ENCODE measurements at regions not wholly inside any gene's neighbourhood (a gene's known extent, or its start where the extent isn't known, plus 50 kb on each side); places are given as distances from the start of the nearest gene placed in this dataset.

DNA sequence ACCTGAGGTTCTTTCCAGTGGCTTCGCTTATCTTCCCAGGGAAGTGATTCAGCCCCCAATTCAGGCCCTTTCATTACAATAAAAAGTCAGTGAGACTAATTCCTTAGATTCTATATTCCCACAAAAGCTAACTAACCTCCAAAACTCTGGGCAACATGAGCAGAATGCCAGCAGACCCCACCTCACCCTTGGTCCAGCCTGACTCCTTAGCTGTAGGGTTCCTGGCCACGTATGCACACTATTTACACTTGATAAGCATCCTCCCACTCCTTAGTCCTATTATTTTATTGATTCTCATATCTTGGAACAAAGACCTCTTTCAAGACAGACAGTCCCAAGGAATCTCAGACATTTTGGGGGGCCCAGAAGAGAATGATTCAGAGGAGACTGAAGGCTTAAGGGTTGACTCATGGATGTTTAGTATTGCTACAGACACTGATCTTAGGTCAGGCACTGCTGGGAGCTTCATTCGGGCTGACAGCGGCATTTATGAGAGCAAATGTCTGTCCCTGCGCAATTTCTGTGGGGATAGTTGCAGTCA, 162.6 kb upstream of the GDF10 start:
- TF ChIP-seq, protein P1, sequence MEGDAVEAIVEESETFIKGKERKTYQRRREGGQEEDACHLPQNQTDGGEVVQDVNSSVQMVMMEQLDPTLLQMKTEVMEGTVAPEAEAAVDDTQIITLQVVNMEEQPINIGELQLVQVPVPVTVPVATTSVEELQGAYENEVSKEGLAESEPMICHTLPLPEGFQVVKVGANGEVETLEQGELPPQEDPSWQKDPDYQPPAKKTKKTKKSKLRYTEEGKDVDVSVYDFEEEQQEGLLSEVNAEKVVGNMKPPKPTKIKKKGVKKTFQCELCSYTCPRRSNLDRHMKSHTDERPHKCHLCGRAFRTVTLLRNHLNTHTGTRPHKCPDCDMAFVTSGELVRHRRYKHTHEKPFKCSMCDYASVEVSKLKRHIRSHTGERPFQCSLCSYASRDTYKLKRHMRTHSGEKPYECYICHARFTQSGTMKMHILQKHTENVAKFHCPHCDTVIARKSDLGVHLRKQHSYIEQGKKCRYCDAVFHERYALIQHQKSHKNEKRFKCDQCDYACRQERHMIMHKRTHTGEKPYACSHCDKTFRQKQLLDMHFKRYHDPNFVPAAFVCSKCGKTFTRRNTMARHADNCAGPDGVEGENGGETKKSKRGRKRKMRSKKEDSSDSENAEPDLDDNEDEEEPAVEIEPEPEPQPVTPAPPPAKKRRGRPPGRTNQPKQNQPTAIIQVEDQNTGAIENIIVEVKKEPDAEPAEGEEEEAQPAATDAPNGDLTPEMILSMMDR (IDR thresholded peaks at IDR 0.05) = no peak
- no peak for TF ChIP-seq POLR2A (IDR thresholded peaks at IDR 0.05)
